HG02852 (cell line): ENCODE measurements at regions not wholly inside any gene's neighbourhood (a gene's known extent, or its start where the extent isn't known, plus 50 kb on each side); places are given as distances from the start of the nearest gene placed in this dataset.

ENCODE experiments used
- ATAC-seq: cut with Tn5 transposase; IDR thresholded peaks from one replicate; pipeline ENCODE4 v1.9.1; 2021; ENCODE audit warnings: mild to moderate bottlenecking, moderate library complexity; ENCODE audit not compliant: unreplicated experiment

DNA sequence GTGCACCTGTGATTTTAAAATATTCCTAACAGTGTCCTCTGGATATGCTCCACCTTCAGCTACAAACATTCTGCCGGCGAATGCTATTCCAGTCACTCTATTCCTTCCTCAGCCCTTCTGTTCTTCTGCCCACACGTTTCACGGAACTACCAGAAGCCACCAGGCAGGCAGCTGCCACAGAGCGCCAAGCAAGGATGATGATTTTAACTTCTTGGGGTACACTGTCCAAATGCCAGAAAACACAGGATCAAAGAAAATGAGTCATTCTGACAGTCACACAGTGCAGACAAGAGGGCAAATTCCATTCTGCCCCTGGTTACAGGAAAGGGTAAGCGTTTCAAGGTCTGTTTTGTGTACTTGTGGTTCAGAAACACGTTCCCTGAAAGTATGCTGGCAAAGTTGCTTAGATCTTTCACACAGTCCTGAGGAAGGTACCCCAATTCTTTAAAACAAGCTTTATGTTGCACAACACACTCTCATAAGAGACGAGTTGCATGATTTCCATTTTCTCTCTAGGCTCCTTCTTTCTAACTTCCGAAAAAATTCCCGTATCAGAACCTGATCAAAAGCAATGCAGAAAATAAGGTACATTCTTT, 508.3 kb upstream of the PKN2 start:
- ATAC-seq = no peak

DNA sequence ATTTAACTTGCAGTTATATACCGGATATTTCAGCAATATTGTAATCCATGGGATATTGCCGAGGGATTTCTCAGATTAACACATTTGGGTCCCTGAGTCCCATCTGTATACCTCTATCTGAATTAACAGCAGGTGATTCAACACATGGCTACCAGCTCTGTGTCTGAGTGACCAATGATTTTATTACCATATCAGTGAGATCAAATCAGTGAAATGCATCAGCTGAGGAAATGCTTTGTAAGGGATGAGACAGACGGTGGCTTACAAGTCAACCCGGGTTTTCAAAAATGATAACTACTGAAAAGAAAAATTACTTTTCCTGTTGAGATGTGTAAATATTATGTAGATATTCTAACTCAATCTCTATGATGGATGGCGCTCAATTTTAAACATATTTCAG, 504.1 kb upstream of the PKN2 start:
- no peak for ATAC-seq

DNA sequence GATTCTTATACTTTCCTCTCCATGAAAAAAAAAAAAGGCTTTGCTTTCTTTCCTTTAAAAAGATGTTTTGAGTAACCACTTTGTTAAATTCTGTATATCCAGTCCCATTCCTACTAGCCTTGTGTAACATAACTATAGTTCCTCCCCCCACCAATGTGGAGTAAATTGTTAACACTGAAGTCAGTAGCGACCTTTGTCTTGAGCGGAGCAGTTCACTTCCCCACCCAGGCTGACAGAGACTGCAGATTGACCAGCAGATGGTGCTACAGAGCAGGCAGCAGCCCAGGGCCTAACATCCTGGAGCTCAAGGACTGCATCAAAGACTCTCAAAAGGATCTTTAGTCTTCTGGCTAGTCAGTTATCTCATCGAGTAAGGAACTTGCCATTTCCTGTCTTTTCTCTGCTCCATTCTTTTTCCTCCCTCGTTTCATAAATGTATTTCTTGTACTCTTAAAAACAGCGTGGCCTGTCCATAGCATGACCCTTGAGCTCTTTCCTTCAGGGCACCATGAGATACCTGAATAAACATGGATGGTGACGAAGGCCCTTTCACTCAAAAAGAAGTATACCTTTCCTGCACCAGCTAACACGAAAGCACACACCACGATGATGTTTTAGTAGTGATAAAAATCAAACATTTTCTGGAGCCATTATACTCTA, 503.5 kb upstream of the PKN2 start:
- peak; percentile 99 for ATAC-seq

DNA sequence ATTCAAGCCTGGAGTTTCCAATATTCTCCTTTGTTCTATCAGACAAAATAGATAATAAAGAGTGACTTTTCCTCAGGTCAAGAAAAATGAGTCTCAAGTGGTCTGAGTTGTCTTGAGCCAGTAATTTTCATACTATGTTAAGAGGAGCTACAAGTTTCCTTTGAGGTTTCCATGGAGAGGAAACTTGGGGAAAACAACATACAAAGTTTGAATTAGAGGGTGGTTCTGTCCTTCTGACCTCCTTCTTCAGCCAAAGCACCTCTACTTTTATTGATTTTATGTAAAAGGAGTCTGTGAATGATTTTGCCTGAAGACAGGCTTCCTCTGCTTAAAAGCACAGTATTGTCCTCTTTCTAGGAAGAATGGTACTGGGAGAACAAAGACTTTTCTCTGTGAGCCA, 497.2 kb upstream of the PKN2 start:
- ATAC-seq = no peak

DNA sequence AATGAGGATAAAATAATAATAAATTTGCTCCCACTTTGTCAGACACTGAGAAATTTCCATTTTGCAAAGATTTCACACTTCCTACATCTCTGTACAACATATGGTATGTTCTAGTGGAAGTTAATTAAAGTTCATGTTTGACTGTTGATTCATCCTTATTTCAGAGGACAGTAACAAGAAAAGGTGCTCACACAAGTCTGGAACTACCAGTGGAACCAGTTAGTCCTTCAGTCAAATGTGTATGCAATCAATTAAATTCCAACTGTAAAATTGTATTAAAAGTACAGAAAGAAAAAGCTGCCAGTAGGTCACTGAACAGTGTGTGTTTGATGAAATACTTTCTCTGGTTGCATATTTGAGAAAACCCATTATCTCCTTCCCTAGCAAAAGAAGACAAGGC, 496.0 kb upstream of the PKN2 start:
- ATAC-seq = no peak

DNA sequence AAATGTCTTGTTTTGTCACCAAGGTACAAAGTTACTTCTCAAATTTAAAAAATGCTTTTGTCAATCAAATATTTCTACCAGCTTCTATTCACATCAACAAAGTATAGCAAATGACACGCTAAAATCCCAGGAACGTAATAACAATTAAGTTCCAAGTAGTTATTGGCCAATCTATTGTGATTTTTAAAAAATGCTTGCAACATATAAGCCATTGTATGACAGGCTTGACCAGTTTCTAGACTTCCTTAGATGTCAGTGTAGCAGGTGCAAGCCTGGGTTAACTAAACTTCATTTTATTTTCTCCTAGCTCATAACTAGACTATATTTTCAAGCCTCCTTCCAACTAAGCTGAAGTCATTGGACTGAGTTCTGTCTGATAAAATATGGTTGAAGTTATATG, 494.5 kb upstream of the PKN2 start:
- no peak for ATAC-seq

DNA sequence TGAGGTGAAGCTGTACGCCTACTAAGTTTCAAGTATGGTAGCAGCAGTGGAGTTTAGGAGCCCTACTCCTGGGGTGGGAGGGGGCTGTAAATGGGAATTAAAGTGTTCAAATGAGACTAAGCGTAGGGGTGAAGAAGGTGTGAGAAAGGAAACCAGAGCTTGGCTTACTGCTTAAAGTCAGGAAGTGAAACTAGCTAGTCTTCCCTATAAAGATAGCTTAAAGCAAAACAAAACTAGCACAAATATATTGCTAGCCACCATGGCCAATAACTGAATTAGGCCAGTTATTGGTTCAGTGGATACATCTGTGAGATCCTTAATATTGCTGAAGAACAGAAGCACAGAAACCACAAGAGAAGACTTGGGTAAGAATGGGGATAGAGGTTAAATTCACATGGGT, 492.2 kb upstream of the PKN2 start:
- ATAC-seq = peak; percentile 92

DNA sequence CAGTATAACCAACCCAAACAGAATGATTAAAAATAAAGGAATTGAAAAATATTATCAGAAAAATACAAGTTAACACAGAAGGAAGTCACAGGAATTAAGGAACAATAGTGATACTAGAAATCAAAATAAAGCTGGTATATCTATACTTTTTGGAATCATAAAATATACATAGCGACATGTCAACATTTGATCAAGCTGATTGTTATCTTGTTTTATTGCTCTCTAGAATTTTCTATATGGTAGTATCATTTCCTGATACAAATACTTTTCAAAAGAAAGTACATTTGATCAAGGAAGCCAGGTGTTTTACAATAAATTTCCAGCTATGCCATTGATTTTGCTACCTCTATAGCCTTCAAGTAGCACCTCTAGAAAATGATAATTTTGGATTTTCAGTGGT, 489.5 kb upstream of the PKN2 start:
- no peak for ATAC-seq

DNA sequence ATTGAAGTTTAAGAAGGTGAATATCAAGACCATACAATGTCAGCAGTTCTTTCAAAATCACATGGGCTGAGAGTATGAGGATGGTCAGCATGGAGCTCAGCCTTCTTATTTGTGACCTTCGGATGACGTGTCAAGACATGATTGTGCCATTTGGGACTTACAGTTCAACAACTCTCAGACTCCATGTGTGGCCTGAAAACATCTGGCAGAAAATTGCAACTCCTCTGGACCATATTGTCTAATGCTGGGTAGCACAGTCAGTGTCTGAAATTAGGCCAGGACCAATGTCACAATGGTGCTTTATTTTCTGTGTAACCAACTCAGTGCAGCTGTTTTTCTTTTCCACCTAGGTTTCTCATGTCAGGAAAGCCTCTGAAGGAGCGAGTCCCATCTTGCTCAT, 483.5 kb upstream of the PKN2 start:
- no peak for ATAC-seq

DNA sequence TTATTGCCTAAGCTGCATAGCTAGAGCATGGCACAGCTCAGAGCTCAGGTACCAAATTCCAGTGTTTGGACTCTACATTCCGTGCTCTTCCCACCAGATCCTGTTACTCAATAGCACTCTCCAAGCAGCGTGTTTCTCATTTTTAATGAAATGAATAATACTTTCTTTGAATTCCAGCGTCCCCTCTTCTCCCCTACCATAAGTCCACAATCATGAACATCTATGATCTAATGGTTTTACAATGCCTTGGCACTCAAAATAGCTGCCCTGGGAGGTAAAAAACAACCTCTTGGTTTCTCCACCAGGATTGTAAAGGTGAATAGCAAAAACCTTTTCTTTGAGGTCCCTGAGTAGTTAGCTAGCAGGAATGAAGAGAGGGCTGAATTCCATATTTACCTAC, 480.0 kb upstream of the PKN2 start:
- ATAC-seq = no peak

DNA sequence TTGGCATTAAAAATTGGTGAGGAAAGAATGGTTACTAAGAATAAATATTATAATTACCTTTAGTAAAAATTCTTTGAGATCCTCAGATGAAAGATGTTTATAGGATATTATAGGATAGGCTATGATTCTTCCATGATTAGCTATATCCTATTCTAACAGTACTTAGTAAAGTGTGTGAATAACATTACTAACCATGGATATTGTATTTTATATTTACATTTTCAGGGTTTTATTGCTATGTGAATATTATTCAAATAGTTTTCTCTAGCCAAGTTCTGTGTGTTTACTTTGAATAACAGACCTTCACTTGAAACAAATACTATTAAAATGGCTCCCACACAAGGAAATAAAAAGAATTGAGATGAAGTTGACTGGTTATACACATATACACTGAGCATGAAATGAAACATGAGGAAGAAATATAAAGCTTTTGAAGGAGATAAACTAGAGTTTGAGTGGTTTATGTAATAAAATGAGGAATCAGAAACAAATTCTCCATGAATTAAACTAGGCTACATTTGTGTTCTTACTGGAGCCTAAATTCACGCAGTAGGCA, 479.4 kb upstream of the PKN2 start:
- no peak for ATAC-seq

DNA sequence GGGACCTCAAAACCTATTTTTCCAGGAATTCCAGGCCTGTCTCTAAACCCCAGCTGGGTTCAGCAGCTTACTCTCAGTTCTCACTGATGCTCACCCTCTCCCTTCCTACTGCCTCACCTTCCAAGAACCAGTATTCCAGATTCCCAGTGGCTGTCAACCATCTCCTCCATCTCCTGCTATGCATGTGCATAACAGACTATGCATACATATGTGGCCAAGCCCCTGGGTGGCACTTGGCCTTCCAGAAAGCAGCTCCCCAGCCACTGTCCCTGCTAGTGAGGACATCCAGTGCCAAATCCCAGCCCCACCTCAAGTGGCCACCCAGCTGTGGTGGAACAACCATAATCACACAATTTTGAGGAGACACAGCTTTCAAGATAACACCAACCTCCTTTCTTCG, 475.7 kb upstream of the PKN2 start:
- ATAC-seq = no peak

DNA sequence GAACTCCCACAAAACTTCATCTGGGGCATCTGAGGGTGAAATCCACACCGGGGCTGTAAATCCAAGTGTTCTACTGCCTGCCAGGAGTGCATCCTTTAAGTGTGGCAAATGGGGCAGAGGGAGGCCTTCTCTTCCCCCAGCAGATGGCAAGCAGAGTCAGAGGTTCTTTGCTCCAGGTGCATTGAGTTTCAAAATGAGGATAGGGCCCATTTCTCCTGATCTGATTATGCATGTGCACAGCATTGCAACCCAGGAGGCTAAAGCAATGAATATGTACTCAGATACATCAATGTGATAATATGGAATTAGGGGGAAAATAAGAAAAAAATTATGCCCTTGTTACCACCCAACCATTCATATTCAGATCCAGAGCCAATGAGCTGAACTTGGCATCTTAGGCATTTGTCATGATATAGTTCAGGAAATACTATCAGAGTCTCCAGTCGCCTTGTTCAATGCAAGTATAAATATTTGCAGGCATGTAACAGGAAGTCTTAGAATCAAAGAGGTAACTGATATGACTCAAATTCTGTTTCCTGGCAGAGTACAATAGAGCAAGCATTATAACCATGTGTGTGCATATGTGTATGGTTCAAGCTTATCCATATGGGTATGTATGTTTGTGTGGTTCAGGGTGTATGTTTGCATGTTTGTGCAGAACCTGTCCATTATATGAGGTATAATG, 473.8 kb upstream of the PKN2 start:
- no peak for ATAC-seq

DNA sequence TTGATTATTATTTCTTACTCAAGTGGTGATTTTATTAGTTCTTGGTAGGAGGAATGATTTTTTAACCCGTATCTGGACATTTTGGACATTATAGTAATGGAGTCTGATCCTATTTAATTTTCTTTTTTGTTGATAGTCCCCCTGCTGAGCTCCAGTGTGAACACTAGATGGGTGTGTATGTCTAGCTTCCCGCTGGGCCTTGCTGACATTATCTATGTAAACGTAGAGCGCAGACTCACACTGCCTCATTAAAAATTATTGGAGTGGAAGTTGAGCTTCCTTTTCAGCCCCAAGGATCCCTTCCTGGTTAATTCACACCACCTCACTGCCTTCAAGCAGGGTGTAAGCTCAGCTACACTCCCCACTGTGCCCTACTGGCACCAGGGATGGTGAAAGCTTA, 467.6 kb upstream of the PKN2 start:
- ATAC-seq = no peak

DNA sequence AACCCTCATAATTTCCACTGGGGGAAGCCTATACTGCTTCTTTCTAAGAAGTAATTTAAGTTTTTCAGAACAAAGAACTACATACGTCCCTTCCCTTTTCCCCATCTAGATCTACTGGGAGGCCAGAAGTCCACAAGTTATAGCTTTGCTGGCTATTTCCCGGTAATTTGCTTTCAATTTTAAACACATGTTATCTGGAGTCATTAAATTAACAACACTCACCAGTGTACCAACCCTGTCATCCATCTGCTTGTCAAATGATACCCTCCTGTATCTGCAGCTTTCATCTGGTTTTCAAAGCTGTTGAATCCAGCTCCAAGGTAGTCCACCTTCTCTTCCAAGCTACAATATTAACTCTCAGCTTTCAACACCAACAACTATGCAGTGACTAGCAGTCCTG, 466.7 kb upstream of the PKN2 start:
- ATAC-seq = no peak

DNA sequence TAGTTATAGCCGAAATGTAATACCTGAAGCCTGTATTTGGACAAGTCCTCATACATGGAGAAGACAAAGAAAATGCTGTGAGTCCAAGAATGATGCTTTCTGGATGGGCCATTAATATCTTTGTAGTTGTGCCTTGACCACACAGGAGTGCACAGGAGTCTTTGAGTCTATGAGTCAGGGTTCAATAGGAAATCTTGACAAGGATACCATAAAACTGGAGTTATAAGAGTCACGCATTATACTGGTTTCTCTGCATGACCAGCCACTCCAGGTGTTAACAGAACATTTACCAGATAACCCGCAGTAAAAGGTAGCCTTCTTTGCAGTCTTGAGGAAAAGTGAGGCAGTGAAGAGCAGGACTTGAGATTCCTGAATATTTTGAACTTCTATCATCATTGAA, 464.6 kb upstream of the PKN2 start:
- ATAC-seq = no peak

DNA sequence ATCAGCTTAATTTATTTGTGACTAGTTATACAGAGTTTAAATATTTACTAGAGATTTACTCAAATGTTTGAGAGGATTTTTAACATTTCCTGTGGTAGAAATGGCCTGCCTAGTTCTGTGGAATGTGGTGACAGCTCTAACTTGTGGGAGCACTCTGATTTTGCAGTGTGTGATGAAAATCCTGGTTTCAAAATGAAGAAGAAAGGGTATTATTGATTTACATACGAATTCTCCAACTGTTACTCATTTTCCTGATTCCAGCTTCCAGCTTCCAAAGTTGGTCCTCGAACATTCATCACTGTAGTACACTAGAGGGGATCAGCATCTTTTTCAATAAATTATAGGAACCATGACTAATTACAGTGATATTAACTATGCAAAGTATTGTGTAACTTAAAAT, 462.7 kb upstream of the PKN2 start:
- no peak for ATAC-seq

DNA sequence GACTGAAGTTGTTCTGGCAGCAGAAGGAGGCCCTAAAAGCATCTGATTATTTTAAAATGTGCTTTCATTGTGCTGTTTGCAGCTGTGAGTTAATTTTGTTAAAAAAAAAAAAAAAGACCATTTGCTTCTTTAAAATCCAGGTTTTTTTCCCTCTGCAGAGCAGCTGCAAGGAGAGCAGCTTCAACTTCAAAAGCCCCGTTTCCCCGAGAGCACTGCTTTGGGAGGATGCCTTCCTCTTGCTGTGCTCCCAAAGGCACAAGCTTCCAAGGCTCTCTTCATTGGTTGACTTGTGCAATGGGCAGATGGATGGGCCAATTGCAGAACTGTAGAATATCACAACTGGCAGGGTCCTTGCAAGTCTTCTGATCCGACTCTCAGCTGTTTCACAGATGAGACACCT, 459.2 kb upstream of the PKN2 start:
- no peak for ATAC-seq

DNA sequence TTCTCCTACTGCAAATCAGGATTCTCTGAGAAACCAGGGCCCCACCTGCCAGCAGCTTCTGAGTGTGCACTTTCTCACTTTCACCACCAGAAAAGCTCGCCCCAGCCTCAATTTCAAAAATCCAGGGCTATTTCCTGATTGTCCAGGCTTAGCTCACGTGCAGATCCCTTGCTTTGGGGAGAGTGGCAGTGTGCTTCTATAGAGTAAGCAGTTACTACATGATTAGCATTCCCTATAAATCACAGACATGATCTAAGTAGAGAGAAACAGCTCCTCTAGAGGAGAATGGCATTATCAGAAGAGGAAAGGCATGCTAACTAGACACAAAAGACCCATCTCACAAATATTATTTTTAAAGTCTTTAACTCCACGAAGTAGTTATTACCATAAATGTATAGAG, 456.0 kb upstream of the PKN2 start:
- ATAC-seq = no peak

DNA sequence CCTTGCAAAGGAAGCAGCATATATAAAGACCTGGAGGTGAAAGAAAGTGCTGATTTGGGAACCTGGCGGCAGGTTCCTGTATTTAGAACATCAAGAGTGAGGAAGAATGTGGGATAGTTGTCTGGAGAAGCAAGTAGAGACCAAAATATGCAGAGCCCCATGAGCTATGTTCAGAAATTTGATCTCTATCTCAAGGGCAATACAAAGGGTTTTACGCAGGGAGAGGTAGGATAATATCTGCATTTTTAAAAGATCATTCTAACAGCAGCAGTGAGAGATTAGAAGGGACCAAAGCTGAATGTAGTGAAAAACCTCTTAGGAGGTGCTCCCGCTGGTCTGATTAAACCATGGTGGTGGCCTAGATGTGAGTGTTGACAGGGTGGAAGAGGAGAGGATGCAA, 453.9 kb upstream of the PKN2 start:
- ATAC-seq = no peak

DNA sequence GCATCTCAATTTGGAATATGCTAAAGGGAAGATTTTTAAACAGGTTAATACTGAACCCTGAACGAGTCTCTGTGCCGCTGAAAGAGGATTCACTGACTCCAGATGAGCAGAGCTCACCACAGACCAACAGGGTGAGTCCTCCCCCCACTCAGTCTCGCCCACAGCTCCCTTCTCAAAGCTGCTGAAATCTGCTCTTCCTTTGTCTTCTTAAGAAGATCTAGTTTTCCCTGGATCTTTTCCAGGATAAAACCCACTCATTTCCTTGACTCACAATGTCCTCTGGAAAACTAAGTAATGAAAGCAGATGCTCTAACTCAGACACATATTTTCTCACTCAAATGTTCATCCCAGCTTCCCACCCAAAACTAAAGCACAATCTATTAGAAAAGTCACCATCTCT, 447.0 kb upstream of the PKN2 start:
- no peak for ATAC-seq

DNA sequence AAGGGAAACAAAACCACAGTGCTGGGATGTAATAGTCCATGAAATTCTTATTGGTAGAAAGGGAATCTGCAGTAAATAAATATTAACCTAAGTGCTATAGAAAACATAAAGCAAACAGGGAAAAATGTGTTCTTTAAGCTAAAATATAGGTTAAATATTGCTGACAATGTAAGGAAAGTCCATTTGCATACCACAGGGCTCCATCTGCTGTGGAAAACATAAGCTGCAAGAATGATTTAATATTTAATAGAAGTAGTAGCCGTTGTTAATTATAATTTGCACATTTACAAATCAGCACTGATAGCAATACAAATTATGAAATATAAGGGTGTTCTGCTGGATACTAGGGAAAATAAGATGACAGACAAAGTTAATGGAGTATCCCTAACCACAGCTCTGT, 444.9 kb upstream of the PKN2 start:
- no peak for ATAC-seq
